Activated naive CD8-positive, alpha-beta T cell (primary cell): ENCODE measurements at regions not wholly inside any gene's neighbourhood (a gene's known extent, or its start where the extent isn't known, plus 50 kb on each side); places are given as distances from the start of the nearest gene placed in this dataset.

Experiments used
- H3K27ac Mint-ChIP-seq: one replicate; pipeline ENCODE4 v1.8.0; 2021; ENCODE audit warnings: mixed read lengths
- H3K27me3 Mint-ChIP-seq: one replicate; pipeline ENCODE4 v1.8.0; 2021; ENCODE audit warnings: mixed read lengths
- H3K36me3 Mint-ChIP-seq: one replicate; pipeline ENCODE4 v1.8.0; 2021; ENCODE audit warnings: mixed read lengths
- H3K4me1 Mint-ChIP-seq: one replicate; pipeline ENCODE4 v1.8.0; 2021; ENCODE audit warnings: low read depth, mixed read lengths
- H3K4me3 Mint-ChIP-seq: one replicate; pipeline ENCODE4 v1.8.0; 2021; ENCODE audit warnings: mild to moderate bottlenecking, mixed read lengths
- H3K9me3 Mint-ChIP-seq: one replicate; pipeline ENCODE4 v1.8.0; 2021; ENCODE audit warnings: low read depth, mixed read lengths

GRCh38 chr16:9568261-9568660 is 476.8 kb downstream of the HAPSTR1 start:
- no peaks in the 10 kb centered on the region for H3K9me3 Mint-ChIP-seq
- H3K36me3 Mint-ChIP-seq, result no peaks in the 10 kb centered on the region
- H3K4me3 Mint-ChIP-seq, result no peak overlapping the region
- no peak overlapping the region for H3K27ac Mint-ChIP-seq
- H3K4me1 Mint-ChIP-seq, result no peaks in the 10 kb centered on the region
- H3K27me3 Mint-ChIP-seq, result no peaks in the 10 kb centered on the region

- H3K27ac Mint-ChIP-seq, result no peak overlapping the region
- no peaks in the 10 kb centered on the region for H3K36me3 Mint-ChIP-seq
- H3K9me3 Mint-ChIP-seq, result no peaks in the 10 kb centered on the region
- no peaks in the 10 kb centered on the region for H3K4me1 Mint-ChIP-seq
- H3K27me3 Mint-ChIP-seq, result no peaks in the 10 kb centered on the region
- no peak overlapping the region for H3K4me3 Mint-ChIP-seq
Measured at GRCh38 chr16:9570521-9570920, 479.1 kb downstream of the HAPSTR1 start.

GRCh38 chr16:9578459-9578858 is 487.0 kb downstream of the HAPSTR1 start:
- no peaks in the 10 kb centered on the region for H3K9me3 Mint-ChIP-seq
- no peaks in the 10 kb centered on the region for H3K27me3 Mint-ChIP-seq
- H3K4me1 Mint-ChIP-seq, result no peaks in the 10 kb centered on the region
- H3K36me3 Mint-ChIP-seq, result no peaks in the 10 kb centered on the region
- no peak overlapping the region for H3K4me3 Mint-ChIP-seq
- H3K27ac Mint-ChIP-seq, result no peak overlapping the region

- no peaks in the 10 kb centered on the region for H3K9me3 Mint-ChIP-seq
- H3K4me1 Mint-ChIP-seq, result no peaks in the 10 kb centered on the region
- no peak overlapping the region for H3K4me3 Mint-ChIP-seq
- H3K27me3 Mint-ChIP-seq, result no peaks in the 10 kb centered on the region
- H3K27ac Mint-ChIP-seq, result no peak overlapping the region
- no peaks in the 10 kb centered on the region for H3K36me3 Mint-ChIP-seq
Measured at GRCh38 chr16:9580025-9580424, 488.6 kb downstream of the HAPSTR1 start.

- Mint-ChIP-seq H3K9me3 (no peaks in the 10 kb centered on the region), H3K27me3 (peaks cover 3% of the 10 kb centered on the region)
Measured at GRCh38 chr16:9593440-9593839, 502.0 kb downstream of the HAPSTR1 start.

GRCh38 chr16:9594047-9594446 is 502.6 kb downstream of the HAPSTR1 start:
- Mint-ChIP-seq H3K4me1 (no peaks in the 10 kb centered on the region), H3K9me3 (no peaks in the 10 kb centered on the region), H3K4me3 (no peak overlapping the region), H3K27me3 (peaks cover 3% of the 10 kb centered on the region), H3K27ac (no peak overlapping the region), H3K36me3 (no peaks in the 10 kb centered on the region)

More at GRCh38 chr16:9593440-9593839, 502.0 kb downstream of the HAPSTR1 start:
- no peak overlapping the region for H3K4me3 Mint-ChIP-seq
- no peaks in the 10 kb centered on the region for H3K36me3 Mint-ChIP-seq
- H3K27ac Mint-ChIP-seq, result no peak overlapping the region
- no peaks in the 10 kb centered on the region for H3K4me1 Mint-ChIP-seq

GRCh38 chr16:9594946-9595345 is 503.5 kb downstream of the HAPSTR1 start:
- peaks cover 3% of the 10 kb centered on the region for H3K27me3 Mint-ChIP-seq
- H3K9me3 Mint-ChIP-seq, result no peaks in the 10 kb centered on the region
- H3K36me3 Mint-ChIP-seq, result no peaks in the 10 kb centered on the region
- no peak overlapping the region for H3K4me3 Mint-ChIP-seq
- no peaks in the 10 kb centered on the region for H3K4me1 Mint-ChIP-seq
- H3K27ac Mint-ChIP-seq, result no peak overlapping the region

- Mint-ChIP-seq H3K36me3 (no peaks in the 10 kb centered on the region), H3K4me1 (no peaks in the 10 kb centered on the region), H3K27me3 (peaks cover 3% of the 10 kb centered on the region), H3K4me3 (no peak overlapping the region), H3K9me3 (no peaks in the 10 kb centered on the region), H3K27ac (no peak overlapping the region)
Measured at GRCh38 chr16:9595393-9595792, 503.9 kb downstream of the HAPSTR1 start.

- H3K4me3 Mint-ChIP-seq, result no peak overlapping the region
- no peaks in the 10 kb centered on the region for H3K9me3 Mint-ChIP-seq
Measured at GRCh38 chr16:9596788-9597187, 505.3 kb downstream of the HAPSTR1 start.

GRCh38 chr16:9597967-9598730 is 506.7 kb downstream of the HAPSTR1 start:
- Mint-ChIP-seq H3K27me3 (peaks cover 2% of the 10 kb centered on the region), H3K36me3 (no peaks in the 10 kb centered on the region), H3K4me3 (no peak overlapping the region), H3K27ac (no peak overlapping the region), H3K9me3 (no peaks in the 10 kb centered on the region), H3K4me1 (no peaks in the 10 kb centered on the region)

More at GRCh38 chr16:9596788-9597187, 505.3 kb downstream of the HAPSTR1 start:
- Mint-ChIP-seq H3K27me3 (peaks cover 3% of the 10 kb centered on the region), H3K4me1 (no peaks in the 10 kb centered on the region), H3K36me3 (no peaks in the 10 kb centered on the region), H3K27ac (no peak overlapping the region)

GRCh38 chr16:9598731-9599083 is 507.3 kb downstream of the HAPSTR1 start:
- Mint-ChIP-seq H3K27ac (no peak overlapping the region), H3K9me3 (no peaks in the 10 kb centered on the region), H3K4me3 (no peak overlapping the region), H3K4me1 (no peaks in the 10 kb centered on the region), H3K27me3 (peaks cover 2% of the 10 kb centered on the region), H3K36me3 (no peaks in the 10 kb centered on the region)

GRCh38 chr16:9599415-9600120 is 508.1 kb downstream of the HAPSTR1 start:
- Mint-ChIP-seq H3K4me1 (no peaks in the 10 kb centered on the region), H3K4me3 (no peak overlapping the region), H3K27me3 (no peaks in the 10 kb centered on the region), H3K27ac (no peak overlapping the region), H3K36me3 (no peaks in the 10 kb centered on the region), H3K9me3 (no peaks in the 10 kb centered on the region)

- Mint-ChIP-seq H3K4me1 (no peaks in the 10 kb centered on the region), H3K36me3 (no peaks in the 10 kb centered on the region), H3K4me3 (no peak overlapping the region), H3K27ac (no peak overlapping the region), H3K9me3 (no peaks in the 10 kb centered on the region), H3K27me3 (no peaks in the 10 kb centered on the region)
Measured at GRCh38 chr16:9602189-9602588, 510.7 kb downstream of the HAPSTR1 start.

- H3K27ac Mint-ChIP-seq, result no peak overlapping the region
- no peaks in the 10 kb centered on the region for H3K4me1 Mint-ChIP-seq
- no peak overlapping the region for H3K4me3 Mint-ChIP-seq
- no peaks in the 10 kb centered on the region for H3K36me3 Mint-ChIP-seq
- peaks cover 2% of the 10 kb centered on the region for H3K27me3 Mint-ChIP-seq
- peaks cover 6% of the 10 kb centered on the region for H3K9me3 Mint-ChIP-seq
Measured at GRCh38 chr16:9603316-9603715, 511.9 kb downstream of the HAPSTR1 start.

GRCh38 chr16:9607515-9608230 is 516.2 kb downstream of the HAPSTR1 start:
- no peaks in the 10 kb centered on the region for H3K4me1 Mint-ChIP-seq
- peaks cover 2% of the 10 kb centered on the region for H3K27me3 Mint-ChIP-seq
- peaks cover 9% of the 10 kb centered on the region for H3K9me3 Mint-ChIP-seq
- H3K27ac Mint-ChIP-seq, result no peak overlapping the region
- H3K4me3 Mint-ChIP-seq, result no peak overlapping the region
- H3K36me3 Mint-ChIP-seq, result no peaks in the 10 kb centered on the region
